ENCODE measurements at regions not wholly inside any gene's neighbourhood (a gene's known extent, or its start where the extent isn't known, plus 50 kb on each side); places are given as distances from the start of the nearest gene placed in this dataset.

DNA sequence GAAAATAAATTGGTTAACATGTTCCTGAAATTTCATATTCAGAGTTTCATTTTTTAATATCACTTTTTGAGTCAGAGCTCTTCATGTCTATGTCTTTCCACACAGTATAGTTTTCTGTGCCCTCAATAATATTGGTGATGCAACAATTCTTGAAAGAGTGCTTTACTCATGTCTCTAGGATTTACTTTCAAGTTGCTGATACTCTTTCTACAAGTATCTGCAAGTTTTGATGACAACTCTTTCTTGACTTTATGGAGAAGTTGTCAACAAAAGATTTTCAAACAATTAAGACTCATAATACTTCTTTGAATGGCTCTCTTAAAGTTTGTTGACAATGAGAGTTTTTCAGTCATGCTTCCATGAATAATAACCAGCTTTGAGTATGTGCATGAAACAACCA lies 561.7 kb downstream of the DIAPH3 start:
- no peak overlapping the region for H2AFZ ChIP-seq (ENCODE audit: low read depth, low read length)
- no peaks in the 10 kb centered on the region for H3K36me3 ChIP-seq (ENCODE audit: insufficient read depth, low read length)
- H3K27me3 ChIP-seq (ENCODE audit: insufficient read depth, low read length): no peaks in the 10 kb centered on the region
- no peak overlapping the region for H3K4me3 ChIP-seq (ENCODE audit: low read length)
- peaks cover 4% of the 10 kb centered on the region for H3K9me3 ChIP-seq (ENCODE audit: low read length)
- H3K4me1 ChIP-seq (ENCODE audit: insufficient read depth, low read length): no peaks in the 10 kb centered on the region

DNA sequence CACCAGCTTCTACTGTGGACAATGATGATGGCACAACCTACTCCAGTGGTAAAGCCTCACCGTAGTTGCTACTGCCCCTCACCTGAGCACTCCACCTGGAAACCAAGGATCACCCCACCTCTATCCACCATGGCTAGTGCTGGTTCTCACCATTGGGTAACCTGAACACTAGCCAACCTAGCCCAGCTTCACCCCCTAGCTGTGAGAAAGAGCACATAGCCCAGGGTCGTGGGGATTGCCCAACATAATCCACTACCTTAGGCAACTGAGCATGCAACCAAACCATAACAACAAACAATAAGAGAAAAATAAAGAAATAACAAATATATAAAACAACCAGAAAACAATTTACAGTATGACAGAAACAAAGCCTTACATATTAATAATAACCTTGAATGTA lies 560.1 kb downstream of the DIAPH3 start:
- Histone ChIP-seq H3K4me1 (ENCODE audit: insufficient read depth, low read length) (no peaks in the 10 kb centered on the region), H3K27me3 (ENCODE audit: insufficient read depth, low read length) (no peaks in the 10 kb centered on the region), H3K9me3 (ENCODE audit: low read length) (no peaks in the 10 kb centered on the region), H2AFZ (ENCODE audit: low read depth, low read length) (no peak overlapping the region), H3K36me3 (ENCODE audit: insufficient read depth, low read length) (no peaks in the 10 kb centered on the region), H3K4me3 (ENCODE audit: low read length) (no peak overlapping the region)

DNA sequence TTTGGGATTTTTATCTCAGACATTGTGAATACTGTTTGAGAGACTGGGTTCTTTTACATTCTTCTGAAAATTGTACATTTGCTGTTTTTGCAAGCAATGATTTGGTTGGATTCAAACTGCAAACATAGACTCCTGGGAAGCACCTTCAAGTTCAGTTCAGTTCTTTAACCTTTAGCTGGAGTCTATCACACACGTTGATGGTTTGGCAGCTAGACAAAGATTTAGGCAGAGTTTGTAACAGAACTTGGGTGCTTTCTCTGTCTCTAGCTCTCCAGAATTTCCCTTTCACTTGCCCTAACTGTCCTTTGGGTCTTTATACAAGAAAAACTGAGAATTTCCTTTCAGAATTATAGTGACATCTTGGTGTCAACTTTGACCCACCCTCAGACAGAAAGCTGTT lies 556.6 kb downstream of the DIAPH3 start:
- Histone ChIP-seq H3K4me3 (ENCODE audit: low read length) (no peak overlapping the region), H3K27me3 (ENCODE audit: insufficient read depth, low read length) (no peaks in the 10 kb centered on the region), H2AFZ (ENCODE audit: low read depth, low read length) (no peak overlapping the region), H3K4me1 (ENCODE audit: insufficient read depth, low read length) (no peaks in the 10 kb centered on the region), H3K9me3 (ENCODE audit: low read length) (no peaks in the 10 kb centered on the region), H3K36me3 (ENCODE audit: insufficient read depth, low read length) (no peaks in the 10 kb centered on the region)

DNA sequence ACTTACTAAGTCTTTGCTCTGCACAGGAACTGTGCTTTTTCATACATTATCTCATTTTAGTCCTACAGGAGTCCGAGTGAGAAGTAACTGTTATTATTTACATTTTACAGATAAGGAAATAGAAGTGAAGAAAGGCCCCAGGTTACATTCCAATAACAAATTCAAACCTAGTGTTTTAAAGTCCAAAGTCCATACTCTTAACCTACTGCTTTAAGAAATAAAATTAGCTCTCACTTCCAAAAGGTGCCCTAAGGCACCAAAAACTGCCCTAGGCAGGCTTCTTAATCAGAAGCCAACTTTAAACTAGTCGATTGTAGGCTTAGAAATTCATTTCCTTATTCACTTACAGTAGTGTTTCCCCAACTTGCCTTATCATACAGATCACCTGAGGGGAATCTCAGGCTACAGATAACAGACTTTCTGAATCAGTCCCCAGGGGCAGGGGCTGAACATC lies 555.9 kb downstream of the DIAPH3 start:
- no peaks in the 10 kb centered on the region for H3K9me3 ChIP-seq (ENCODE audit: low read length)
- H3K27me3 ChIP-seq (ENCODE audit: insufficient read depth, low read length): no peaks in the 10 kb centered on the region
- H2AFZ ChIP-seq (ENCODE audit: low read depth, low read length): no peak overlapping the region
- H3K4me1 ChIP-seq (ENCODE audit: insufficient read depth, low read length): no peaks in the 10 kb centered on the region
- no peak overlapping the region for H3K4me3 ChIP-seq (ENCODE audit: low read length)
- H3K36me3 ChIP-seq (ENCODE audit: insufficient read depth, low read length): no peaks in the 10 kb centered on the region

DNA sequence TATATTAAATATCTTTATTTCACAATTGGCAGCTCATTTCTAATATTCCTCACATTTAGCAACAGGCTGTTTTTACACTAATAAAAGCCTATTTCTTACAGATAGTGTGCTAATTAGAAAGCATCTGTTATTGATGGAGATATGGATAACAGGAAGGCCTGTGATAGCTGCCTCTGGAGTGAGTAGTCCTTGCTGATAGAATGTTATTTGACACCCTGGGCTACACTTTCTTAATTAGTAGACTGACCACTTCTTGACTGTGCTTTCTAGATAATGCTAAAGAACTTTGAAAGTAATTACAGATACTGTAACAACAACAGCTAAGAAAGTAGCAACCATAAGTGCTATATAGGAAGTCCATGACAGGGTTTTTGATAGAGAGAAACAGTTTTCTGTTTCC lies 554.3 kb downstream of the DIAPH3 start:
- H3K36me3 ChIP-seq (ENCODE audit: insufficient read depth, low read length): no peaks in the 10 kb centered on the region
- no peak overlapping the region for H2AFZ ChIP-seq (ENCODE audit: low read depth, low read length)
- no peaks in the 10 kb centered on the region for H3K4me1 ChIP-seq (ENCODE audit: insufficient read depth, low read length)
- H3K4me3 ChIP-seq (ENCODE audit: low read length): no peak overlapping the region
- H3K27me3 ChIP-seq (ENCODE audit: insufficient read depth, low read length): no peaks in the 10 kb centered on the region
- H3K9me3 ChIP-seq (ENCODE audit: low read length): no peaks in the 10 kb centered on the region
